ENCODE measurements at regions not wholly inside any gene's neighbourhood (a gene's known extent, or its start where the extent isn't known, plus 50 kb on each side); places are given as distances from the start of the nearest gene placed in this dataset.
A peak's percentile ranks its signal among the peaks of the same experiment; 100 is the strongest.

DNA sequence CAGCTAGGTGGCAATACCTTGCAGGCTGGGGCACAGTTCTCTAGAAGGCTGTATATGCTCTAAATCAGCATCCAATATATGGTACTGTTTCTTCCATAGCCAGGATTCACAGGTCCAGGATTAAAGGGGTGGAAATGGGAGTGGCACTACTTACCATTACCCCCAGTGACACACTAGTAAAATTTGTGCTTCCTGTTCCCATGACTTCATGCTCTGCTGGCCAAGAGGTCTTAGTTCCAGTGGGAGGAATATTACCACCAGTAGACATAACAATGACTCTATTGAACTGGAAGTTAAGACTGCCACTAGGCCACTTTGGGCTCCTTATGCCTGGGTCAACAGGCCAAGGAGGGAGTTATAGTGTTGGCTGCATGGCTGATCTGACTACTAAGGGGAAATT is 174.3 kb upstream of the TNFAIP3 start:
- DNase-seq = no peak

- no peak for DNase-seq
Observed at GRCh38 chr6:137693711-137694110, 173.3 kb upstream of the TNFAIP3 start.

GRCh38 chr6:137696765-137697164 is 170.3 kb upstream of the TNFAIP3 start:
- DNase-seq = no peak

GRCh38 chr6:137697267-137697938 is 169.7 kb upstream of the TNFAIP3 start:
- no peak for DNase-seq

DNA sequence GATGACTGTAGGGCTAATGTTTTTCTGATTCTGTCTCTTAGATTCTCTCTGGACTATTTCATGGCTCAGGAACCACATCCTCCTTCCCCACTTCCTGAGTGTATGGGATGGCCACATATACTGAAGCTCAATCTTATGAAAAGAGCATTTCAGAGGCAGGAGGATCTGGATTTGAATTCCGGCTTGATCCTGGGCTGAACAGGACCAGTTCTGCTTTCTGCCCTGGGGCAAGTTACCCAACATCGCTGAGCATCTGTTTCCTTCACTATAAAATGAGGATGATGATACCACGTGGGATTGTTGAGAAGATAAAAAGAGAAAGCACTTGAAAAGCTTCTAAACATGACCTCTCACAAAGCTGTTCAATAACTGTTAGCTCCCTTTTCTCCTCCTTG is 168.4 kb upstream of the TNFAIP3 start:
- DNase-seq = no peak

DNA sequence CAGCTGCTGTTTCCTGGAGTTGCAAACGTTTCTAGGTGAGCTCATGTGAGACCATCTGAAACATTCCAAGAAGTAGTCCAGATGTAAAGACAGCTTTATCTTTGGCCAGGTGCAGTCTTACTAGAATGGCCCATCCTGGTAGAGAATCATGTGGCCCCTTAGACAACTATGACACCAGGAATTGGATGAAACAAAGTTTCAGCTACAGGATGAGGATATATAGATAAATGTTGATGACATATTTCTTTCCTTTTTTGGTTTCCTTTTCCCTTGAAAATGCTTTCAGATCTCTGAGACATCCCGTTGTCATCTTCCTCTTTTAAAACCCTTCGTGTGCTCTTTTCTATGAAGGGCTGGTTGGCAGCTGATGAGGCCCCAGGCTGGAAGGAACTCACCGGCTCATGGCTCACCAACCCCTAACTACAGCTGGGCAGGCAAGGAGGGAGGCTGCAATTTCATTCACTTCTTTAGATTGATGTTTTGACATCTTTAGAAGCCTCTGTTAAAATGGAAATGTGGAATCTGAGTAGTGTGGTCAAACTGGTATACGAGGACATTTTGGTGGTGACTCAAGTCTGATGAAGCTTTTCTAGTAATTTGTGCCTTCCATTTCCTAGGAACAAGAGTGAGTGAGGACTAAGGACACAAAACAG is 167.9 kb upstream of the TNFAIP3 start:
- no peak for DNase-seq

DNA sequence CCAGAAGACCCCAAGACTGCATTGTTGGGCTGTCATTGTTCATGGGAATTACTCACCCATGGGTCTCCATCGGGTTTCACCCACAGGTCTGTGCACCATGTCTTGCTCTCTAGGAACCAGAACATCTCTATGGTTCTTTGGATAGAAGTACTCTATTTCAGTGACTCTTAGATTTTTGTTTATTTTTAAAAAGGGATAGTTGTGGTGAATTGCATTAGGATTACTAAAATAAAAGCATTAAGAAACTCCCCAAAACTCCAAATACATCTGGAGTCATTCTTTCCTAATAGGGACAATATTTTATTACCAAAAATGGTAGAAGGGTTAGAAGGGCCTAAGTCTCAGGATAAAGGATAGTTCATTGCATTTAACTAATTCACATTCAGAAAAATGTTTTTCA is 166.9 kb upstream of the TNFAIP3 start:
- no peak for DNase-seq

- no peak for DNase-seq
Observed at GRCh38 chr6:137700751-137701477, 166.1 kb upstream of the TNFAIP3 start.

- DNase-seq = no peak
Observed at GRCh38 chr6:137701942-137702341, 165.1 kb upstream of the TNFAIP3 start.

GRCh38 chr6:137702791-137703424 is 164.2 kb upstream of the TNFAIP3 start:
- DNase-seq = no peak

GRCh38 chr6:137704802-137705159 is 162.3 kb upstream of the TNFAIP3 start:
- DNase-seq = no peak

DNA sequence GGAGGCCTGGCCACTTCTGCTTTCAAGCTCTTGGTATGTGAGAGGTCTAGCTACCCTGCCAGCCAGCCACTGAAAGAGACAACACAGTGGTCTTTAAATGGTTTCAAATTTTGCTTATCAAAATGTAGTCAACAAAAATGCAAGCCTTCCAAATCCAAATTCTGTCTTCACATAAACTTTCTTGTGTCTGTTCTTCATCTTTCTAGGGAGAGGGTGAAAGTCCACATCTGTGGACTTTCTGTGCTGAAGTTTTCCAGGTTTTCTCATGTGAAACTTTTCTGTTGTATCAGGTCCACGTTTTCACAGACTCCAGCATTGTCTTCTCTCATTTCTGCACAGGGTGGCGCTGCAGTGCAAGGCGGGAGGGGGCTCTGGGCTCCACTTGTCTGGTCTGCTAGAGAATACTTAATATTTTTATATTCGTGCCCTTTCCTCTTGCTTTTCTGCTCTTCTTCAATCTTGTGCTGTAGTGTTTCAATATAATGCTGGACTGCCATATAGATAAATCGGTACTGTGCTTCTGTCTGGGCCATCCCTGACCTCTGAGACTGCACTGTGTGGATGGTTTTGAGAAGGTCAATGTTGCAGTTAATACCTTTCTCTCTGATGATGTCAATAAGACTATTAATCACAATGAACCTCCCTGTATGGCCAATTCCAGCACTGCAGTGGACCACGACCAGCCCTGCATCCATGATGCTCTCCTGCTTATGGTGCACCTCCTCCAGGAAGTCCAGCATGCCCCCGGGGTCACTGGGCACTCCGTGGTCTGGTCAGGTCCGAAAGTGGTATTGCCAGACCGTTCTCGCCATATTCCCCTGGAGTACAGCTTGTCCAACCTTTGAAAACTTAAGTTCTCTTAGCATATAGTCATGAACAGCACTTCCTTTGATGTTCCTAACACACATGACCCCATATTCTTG is 161.6 kb upstream of the TNFAIP3 start:
- peak in 1 of 2 experiments; percentile 6 for DNase-seq

DNA sequence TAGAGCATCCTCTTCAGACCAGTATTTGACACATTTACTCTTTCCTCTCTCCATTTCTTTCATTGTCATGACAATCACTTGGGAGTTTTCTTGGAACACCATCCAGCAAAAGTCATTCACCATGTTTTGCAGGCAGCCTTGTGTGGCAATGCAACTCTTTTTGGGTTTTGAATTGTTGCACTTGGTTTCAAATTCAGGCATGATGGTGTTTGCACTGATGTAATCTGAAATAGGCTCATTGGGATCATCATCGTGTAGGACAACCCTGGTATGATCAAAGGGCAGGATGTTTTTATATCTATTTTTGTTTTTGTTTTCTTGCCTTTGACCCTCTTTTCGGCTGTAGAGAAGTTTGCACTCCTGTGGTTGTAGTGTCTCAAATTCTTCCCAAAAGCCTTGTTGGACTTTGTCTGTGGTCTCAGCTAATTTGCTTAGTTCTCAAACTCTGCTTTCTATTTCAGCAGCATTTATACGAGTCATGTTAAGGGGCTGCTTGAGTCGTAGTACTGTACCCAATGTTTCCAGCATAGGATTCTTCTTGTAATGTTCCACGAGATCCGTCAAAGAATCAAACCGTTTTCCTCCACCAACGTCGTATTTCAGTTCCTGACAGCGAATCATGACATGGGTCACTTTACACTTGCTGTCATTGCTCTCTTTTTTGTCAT is 160.8 kb upstream of the TNFAIP3 start:
- DNase-seq = no peak

DNA sequence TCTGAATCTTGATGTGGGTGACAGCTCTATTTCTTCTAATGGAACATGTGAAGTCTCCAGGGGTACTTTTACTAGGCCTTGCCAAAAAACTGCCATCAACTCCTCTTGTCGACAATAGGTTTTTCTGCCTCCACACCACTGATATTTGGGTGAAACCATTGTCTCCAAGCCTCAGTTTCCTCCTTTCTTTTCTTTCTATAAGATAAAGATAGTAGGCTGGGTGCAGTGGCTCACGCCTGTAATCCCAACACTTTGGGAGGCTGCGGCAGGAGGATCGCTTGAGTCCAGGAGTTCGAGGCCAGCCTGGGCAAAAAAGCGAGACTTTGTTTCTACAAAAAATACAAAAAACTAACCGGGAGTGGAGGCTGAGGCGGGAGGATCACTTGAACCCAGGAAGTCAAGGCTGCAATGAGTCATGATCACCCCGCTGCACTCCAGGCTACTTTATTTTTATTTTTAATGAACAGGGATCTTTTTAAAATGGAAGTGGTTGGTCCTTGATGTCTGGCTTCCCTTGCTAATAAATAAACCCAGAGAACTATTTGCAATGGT is 159.9 kb upstream of the TNFAIP3 start:
- no peak for DNase-seq

DNA sequence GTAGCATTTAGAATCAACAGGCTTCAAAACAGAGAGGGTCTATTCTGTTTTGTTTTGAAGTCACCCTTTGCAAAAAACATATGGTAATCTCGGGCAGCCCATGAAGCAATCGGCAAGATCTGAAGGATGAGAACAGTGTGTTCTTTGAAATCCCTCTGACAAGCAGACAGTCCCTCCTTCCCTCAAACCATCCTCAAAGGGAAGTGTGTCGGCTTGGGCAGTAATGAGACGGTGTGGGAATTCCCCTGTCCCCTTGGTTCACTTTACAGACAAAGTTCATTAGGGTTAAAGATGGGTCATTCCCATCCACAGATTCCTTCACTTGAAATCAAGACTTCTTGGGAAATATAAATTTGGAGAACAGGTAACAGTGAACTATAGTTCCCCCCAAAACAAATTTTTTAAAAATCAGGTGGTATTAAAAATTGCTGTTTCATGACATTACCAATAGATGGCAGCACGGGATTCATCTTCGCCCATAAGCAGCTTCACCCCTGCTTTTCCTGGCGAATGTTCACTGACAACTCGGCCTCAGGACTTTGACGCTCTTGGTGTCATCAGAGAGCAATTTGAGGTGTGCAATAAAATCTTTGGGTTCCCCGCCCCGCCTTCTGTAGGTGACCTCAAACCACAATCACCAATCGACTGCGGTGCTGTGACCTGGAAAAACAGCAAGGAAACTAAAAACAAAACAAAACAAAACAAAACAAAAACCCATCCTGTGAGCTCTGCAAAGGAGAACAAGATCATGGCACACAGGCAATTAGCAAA is 159.3 kb upstream of the TNFAIP3 start:
- DNase-seq = peak; percentile 60 to 75

DNA sequence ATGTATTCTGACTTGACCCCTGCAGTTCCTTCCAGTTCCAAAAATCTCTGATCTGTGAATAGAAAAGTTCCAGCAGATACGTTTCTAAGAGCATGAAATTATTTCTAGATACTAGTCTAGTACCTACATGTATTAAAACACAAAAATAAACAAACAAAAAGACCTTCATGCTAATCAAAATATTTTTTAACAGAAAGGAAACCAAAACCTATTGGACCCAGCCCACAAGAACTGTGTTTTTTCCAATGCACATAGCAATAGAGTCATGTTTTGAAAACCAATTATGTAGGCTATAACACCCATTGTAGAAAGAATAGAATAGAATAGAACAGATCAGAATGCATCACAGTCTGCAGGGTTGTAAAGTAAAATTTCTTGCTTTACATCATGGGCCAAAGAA is 158.6 kb upstream of the TNFAIP3 start:
- no peak for DNase-seq

GRCh38 chr6:137709424-137710236 is 157.4 kb upstream of the TNFAIP3 start:
- DNase-seq = no peak

GRCh38 chr6:137711972-137712371 is 155.1 kb upstream of the TNFAIP3 start:
- no peak for DNase-seq

GRCh38 chr6:137712587-137712986 is 154.5 kb upstream of the TNFAIP3 start:
- DNase-seq = no peak

DNA sequence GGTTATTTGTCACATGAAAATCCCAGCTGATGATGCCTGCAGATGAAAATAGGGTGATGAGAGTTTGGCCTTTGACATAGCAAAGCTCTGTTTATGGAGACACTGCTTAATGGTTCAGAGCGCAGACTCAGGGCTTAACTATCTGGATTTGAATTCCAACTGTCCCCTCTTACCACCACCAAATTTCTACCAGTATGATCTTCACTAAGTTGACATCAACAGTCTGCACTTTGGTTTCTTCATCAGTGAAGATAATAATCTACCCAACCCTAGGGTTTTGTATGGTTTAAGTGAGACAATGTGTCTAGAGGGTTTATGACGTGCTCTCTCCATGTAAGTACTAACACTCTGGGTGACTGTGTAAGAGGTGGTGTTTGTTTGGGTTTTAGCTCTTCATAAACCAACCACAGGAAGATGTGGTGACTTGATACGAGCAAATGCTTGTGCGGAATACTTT is 151.4 kb upstream of the TNFAIP3 start:
- DNase-seq = no peak

All from SHP77 (cell line).